ENCODE measurements at regions not wholly inside any gene's neighbourhood (a gene's known extent, or its start where the extent isn't known, plus 50 kb on each side); places are given as distances from the start of the nearest gene placed in this dataset.

DNA sequence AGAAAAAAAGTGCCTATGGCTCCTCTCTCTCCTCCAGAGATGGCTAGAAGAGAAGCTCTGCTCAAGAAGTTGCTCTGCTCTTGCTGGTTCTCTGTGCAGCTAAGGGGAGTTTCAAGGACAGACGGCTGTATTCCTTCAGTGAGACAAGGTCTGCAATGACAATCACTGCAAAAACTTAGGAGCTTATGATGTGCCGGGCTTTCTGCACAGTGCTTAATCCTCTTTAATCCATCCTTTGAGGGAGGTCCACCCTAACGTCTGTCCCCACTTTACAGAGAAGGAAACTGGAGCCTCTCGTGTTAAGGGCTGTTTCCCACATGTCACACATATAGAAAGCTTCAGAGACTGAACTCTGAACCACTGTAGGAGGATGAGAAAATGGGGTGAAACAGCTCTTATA is 260.6 kb downstream of the MEX3B start (continued):
- TF ChIP-seq, protein P1, sequence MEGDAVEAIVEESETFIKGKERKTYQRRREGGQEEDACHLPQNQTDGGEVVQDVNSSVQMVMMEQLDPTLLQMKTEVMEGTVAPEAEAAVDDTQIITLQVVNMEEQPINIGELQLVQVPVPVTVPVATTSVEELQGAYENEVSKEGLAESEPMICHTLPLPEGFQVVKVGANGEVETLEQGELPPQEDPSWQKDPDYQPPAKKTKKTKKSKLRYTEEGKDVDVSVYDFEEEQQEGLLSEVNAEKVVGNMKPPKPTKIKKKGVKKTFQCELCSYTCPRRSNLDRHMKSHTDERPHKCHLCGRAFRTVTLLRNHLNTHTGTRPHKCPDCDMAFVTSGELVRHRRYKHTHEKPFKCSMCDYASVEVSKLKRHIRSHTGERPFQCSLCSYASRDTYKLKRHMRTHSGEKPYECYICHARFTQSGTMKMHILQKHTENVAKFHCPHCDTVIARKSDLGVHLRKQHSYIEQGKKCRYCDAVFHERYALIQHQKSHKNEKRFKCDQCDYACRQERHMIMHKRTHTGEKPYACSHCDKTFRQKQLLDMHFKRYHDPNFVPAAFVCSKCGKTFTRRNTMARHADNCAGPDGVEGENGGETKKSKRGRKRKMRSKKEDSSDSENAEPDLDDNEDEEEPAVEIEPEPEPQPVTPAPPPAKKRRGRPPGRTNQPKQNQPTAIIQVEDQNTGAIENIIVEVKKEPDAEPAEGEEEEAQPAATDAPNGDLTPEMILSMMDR (conservative IDR thresholded peaks at IDR 0.05; ENCODE audit: low read depth in 2 of 2) = no peak
- TF ChIP-seq, protein P2, sequence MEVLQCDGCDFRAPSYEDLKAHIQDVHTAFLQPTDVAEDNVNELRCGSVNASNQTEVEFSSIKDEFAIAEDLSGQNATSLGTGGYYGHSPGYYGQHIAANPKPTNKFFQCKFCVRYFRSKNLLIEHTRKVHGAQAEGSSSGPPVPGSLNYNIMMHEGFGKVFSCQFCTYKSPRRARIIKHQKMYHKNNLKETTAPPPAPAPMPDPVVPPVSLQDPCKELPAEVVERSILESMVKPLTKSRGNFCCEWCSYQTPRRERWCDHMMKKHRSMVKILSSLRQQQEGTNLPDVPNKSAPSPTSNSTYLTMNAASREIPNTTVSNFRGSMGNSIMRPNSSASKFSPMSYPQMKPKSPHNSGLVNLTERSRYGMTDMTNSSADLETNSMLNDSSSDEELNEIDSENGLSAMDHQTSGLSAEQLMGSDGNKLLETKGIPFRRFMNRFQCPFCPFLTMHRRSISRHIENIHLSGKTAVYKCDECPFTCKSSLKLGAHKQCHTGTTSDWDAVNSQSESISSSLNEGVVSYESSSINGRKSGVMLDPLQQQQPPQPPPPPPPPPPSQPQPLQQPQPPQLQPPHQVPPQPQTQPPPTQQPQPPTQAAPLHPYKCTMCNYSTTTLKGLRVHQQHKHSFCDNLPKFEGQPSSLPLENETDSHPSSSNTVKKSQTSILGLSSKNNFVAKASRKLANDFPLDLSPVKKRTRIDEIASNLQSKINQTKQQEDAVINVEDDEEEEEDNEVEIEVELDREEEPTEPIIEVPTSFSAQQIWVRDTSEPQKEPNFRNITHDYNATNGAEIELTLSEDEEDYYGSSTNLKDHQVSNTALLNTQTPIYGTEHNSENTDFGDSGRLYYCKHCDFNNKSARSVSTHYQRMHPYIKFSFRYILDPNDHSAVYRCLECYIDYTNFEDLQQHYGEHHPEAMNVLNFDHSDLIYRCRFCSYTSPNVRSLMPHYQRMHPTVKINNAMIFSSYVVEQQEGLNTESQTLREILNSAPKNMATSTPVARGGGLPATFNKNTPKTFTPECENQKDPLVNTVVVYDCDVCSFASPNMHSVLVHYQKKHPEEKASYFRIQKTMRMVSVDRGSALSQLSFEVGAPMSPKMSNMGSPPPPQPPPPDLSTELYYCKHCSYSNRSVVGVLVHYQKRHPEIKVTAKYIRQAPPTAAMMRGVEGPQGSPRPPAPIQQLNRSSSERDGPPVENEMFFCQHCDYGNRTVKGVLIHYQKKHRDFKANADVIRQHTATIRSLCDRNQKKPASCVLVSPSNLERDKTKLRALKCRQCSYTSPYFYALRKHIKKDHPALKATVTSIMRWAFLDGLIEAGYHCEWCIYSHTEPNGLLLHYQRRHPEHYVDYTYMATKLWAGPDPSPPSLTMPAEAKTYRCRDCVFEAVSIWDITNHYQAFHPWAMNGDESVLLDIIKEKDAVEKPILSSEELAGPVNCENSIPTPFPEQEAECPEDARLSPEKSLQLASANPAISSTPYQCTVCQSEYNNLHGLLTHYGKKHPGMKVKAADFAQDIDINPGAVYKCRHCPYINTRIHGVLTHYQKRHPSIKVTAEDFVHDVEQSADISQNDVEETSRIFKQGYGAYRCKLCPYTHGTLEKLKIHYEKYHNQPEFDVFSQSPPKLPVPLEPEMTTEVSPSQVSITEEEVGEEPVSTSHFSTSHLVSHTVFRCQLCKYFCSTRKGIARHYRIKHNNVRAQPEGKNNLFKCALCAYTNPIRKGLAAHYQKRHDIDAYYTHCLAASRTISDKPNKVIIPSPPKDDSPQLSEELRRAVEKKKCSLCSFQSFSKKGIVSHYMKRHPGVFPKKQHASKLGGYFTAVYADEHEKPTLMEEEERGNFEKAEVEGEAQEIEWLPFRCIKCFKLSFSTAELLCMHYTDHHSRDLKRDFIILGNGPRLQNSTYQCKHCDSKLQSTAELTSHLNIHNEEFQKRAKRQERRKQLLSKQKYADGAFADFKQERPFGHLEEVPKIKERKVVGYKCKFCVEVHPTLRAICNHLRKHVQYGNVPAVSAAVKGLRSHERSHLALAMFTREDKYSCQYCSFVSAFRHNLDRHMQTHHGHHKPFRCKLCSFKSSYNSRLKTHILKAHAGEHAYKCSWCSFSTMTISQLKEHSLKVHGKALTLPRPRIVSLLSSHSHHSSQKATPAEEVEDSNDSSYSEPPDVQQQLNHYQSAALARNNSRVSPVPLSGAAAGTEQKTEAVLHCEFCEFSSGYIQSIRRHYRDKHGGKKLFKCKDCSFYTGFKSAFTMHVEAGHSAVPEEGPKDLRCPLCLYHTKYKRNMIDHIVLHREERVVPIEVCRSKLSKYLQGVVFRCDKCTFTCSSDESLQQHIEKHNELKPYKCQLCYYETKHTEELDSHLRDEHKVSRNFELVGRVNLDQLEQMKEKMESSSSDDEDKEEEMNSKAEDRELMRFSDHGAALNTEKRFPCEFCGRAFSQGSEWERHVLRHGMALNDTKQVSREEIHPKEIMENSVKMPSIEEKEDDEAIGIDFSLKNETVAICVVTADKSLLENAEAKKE (CRISPR knock-in tag; IDR thresholded peaks at IDR 0.05) = no peak

DNA sequence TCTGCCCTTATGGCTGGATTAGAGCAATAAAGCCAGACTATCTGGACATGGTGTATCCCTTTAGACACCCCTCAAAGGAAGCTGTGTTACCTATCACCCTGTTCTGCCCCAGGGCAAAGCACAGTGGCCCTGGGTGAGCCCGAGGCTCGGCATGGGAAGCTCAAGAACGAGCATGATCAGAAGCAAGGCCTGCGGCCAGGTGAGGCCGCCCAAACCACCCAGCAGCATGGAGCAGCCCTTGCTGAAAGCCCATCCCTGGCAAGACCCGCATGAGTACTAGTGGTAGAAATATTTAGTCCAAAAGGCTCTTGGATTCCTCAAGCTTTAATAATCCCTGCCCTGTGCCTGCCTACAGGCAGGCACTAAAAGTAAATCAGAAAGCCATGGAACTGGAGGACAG is 261.1 kb downstream of the MEX3B start:
- Histone ChIP-seq H3K9me2 (ENCODE audit: insufficient read depth) (peaks cover 9% of the 10 kb centered on the region; the same call in 1 of the 2 replicates), H3K4me3 (no peak overlapping the region), H3K27me3 (ENCODE audit: insufficient read depth) (no peaks in the 10 kb centered on the region), H3K4me2 (no peak overlapping the region), H3K4me1 (ENCODE audit: insufficient read depth) (peaks cover 14% of the 10 kb centered on the region), H2AFZ (no peak overlapping the region), H4K20me1 (replicated peaks; ENCODE audit: insufficient read depth) (peaks cover 4% of the 10 kb centered on the region; the same call in 1 of the 2 replicates), H3K79me2 (replicated peaks; ENCODE audit: insufficient read depth) (peaks cover 29% of the 10 kb centered on the region), H3F3A (replicated peaks; ENCODE audit: low read depth) (no peaks in the 10 kb centered on the region), H3K27ac (ENCODE audit: low read depth) (no peak overlapping the region), H3K36me3 (ENCODE audit: insufficient read depth) (no peaks in the 10 kb centered on the region)
- H3K4me3 Mint-ChIP-seq = no peak overlapping the region
- DNase-seq (ENCODE audit: low spot score) (no peak), ATAC-seq (no peak)
- H3K27me3 Mint-ChIP-seq (ENCODE audit: insufficient read depth, low read depth, poor library complexity) = no peaks in the 10 kb centered on the region
- H3K27ac Mint-ChIP-seq = no peak overlapping the region
- no peaks in the 10 kb centered on the region for H3K9me3 Mint-ChIP-seq
- H3K36me3 Mint-ChIP-seq (ENCODE audit: low read depth) = peaks cover 10% of the 10 kb centered on the region
- H3K4me1 Mint-ChIP-seq = peaks cover 5% of the 10 kb centered on the region; the same call in 2 of the 3 replicates
- TF ChIP-seq, protein P3, sequence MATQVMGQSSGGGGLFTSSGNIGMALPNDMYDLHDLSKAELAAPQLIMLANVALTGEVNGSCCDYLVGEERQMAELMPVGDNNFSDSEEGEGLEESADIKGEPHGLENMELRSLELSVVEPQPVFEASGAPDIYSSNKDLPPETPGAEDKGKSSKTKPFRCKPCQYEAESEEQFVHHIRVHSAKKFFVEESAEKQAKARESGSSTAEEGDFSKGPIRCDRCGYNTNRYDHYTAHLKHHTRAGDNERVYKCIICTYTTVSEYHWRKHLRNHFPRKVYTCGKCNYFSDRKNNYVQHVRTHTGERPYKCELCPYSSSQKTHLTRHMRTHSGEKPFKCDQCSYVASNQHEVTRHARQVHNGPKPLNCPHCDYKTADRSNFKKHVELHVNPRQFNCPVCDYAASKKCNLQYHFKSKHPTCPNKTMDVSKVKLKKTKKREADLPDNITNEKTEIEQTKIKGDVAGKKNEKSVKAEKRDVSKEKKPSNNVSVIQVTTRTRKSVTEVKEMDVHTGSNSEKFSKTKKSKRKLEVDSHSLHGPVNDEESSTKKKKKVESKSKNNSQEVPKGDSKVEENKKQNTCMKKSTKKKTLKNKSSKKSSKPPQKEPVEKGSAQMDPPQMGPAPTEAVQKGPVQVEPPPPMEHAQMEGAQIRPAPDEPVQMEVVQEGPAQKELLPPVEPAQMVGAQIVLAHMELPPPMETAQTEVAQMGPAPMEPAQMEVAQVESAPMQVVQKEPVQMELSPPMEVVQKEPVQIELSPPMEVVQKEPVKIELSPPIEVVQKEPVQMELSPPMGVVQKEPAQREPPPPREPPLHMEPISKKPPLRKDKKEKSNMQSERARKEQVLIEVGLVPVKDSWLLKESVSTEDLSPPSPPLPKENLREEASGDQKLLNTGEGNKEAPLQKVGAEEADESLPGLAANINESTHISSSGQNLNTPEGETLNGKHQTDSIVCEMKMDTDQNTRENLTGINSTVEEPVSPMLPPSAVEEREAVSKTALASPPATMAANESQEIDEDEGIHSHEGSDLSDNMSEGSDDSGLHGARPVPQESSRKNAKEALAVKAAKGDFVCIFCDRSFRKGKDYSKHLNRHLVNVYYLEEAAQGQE (IDR thresholded peaks at IDR 0.05; ENCODE audit: unreplicated experiment) = no peak
- TF ChIP-seq, protein P1 (conservative IDR thresholded peaks at IDR 0.05; ENCODE audit: low read depth in 2 of 2) = no peak
- no peak for TF ChIP-seq STAT1 (IDR thresholded peaks at IDR 0.05; ENCODE audit: unreplicated experiment)
- TF ChIP-seq, protein P4, sequence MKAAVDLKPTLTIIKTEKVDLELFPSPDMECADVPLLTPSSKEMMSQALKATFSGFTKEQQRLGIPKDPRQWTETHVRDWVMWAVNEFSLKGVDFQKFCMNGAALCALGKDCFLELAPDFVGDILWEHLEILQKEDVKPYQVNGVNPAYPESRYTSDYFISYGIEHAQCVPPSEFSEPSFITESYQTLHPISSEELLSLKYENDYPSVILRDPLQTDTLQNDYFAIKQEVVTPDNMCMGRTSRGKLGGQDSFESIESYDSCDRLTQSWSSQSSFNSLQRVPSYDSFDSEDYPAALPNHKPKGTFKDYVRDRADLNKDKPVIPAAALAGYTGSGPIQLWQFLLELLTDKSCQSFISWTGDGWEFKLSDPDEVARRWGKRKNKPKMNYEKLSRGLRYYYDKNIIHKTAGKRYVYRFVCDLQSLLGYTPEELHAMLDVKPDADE (IDR thresholded peaks at IDR 0.05) = no peak
- no peak for TF ChIP-seq ZNF331 (CRISPR knock-in tag; IDR thresholded peaks at IDR 0.05; ENCODE audit: low read depth)
- TF ChIP-seq NANOG (IDR thresholded peaks at IDR 0.05; ENCODE audit: borderline replicate concordance) = no peak
- TF ChIP-seq ZNF114 (CRISPR knock-in tag; IDR thresholded peaks at IDR 0.05) = no peak
- TF ChIP-seq EZH2 (IDR thresholded peaks at IDR 0.05; ENCODE audit: low read depth, unreplicated experiment) = no peak

Data from GM23338 (cell line).